GM21515 (cell line): ENCODE measurements at regions not wholly inside any gene's neighbourhood (a gene's known extent, or its start where the extent isn't known, plus 50 kb on each side); places are given as distances from the start of the nearest gene placed in this dataset.
"Not testable (repeated sequence)": the region's sequence is repeated elsewhere in the genome, so short reads cannot be mapped to it uniquely, and the experiment has no call there.

Source experiments
- ATAC-seq: cut with Tn5 transposase; IDR thresholded peaks from one replicate; pipeline ENCODE4 v1.9.1; 2021; ENCODE audit not compliant: unreplicated experiment

DNA sequence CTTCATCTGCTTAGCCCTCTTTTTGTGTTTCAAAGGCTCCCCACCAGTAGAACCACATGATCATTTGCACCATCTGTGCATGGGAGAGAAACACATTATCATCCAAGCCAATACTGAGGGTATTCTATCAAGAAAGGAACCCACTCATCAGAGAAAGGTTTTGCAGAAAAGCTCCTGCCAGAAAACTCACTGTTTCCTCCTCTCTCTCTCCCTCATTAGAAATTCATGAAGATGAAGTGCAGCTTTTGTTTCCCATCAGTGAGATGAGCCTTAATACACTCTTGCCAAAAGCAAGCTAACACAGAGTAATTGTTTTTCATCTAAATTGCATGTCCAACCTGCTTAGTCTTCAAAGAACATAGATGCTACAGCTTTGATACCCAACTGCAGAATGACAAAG lies 142.4 kb upstream of the GRAMD2B start:
- ATAC-seq = no peak

DNA sequence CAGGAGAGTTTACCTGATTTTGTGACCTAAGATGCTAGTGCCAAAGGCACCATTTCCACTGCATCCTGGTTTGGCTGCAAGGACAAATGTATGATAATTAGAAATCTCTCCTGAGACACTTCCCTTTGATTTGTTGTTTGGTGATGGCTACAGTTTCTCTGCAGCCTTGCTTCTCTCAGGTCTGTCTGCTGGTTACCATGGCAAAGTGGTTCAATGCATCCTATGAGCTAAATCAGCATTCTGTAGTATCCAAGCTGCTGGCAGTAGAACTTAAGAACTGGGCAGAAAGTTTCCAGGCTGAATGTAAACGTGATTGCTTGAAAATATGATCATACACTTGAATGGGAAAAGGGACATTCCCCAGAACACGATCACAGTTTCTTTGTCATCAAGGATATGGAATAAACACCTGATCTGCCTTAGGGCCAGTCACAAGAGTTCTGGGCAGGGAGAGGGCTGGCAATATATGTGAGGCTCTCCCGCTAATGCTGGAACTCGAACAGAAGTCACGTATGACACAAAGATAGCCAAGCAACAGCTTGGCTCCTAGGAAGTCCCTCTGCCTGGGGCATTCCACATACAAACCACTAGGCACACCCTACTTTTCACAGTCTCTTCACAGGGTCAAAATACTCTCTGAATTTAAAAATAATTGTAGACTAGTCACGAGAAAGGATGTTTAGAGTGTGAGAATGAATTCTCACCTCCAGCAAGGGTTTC lies 138.1 kb upstream of the GRAMD2B start:
- no peak for ATAC-seq

DNA sequence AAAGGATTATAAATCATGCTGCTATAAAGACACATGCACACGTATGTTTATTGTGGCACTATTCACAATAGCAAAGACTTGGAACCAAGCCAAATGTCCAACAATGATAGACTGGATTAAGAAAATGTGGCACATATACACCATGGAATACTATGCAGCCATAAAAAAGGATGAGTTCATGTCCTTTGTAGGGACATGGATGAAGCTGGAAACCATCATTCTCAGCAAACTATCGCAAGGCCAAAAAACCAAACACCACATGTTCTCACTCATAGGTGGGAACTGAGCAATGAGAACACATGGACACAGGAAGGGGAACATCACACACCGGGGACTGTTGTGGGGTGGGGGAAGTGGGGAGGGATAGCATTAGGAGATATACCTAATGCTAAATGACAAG lies 127.1 kb upstream of the GRAMD2B start:
- not testable (repeated sequence) for ATAC-seq

DNA sequence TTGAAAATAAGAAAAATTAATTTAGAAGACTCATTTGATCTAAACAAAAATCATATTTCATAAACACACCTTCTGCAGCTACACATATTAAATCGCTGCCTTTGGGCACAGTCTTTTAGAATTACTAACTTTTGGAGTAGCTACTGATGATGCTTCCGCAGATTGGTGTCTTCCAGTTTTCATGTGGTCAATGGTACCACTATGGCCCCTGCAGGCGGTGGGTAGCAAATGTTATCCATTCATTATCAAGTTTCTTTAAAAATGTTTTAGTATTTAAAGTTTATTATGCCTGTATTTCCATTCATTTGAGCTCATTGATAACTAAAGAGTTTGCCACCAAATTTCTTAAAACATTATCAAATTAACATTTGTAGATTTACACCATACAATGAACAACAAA lies 122.9 kb upstream of the GRAMD2B start:
- ATAC-seq = no peak

DNA sequence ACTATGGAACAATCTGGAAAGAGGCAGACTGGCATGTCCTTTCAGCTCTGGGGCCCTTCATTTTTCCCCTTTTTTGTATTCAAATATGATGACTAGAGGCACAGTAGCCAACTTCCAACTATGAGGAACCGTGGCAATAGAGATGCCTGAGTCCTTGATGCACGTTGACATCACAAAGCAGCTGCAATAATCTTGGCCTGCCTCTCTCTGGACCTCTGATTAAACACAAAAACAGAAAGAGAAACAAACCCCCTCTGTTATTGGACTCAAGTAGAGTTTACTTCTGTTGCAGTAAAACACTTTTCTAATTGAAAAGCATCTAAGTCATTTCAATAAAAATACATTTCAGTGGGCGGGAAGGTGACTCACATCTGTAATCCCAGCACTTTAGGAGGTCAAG lies 122.2 kb upstream of the GRAMD2B start:
- ATAC-seq = no peak

DNA sequence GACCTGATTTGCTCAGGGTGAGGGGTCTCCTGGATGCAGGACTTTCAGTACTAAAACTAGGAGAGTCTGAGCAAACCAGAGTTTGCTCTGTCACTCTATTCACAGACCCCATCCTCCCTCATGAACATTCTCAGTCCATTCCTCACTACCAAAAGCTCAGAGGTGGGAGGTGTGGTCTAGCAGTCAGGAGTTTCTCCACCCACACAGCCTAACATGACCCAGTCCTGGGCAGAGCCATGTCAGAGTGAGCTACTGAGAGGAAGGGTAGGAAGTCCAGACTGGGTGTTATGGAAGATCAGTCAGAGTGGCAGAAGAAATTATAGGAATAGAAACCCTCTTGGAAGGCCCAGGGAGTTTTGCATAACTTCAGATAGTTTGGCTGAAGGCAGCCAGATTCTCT lies 113.3 kb upstream of the GRAMD2B start:
- no peak for ATAC-seq

DNA sequence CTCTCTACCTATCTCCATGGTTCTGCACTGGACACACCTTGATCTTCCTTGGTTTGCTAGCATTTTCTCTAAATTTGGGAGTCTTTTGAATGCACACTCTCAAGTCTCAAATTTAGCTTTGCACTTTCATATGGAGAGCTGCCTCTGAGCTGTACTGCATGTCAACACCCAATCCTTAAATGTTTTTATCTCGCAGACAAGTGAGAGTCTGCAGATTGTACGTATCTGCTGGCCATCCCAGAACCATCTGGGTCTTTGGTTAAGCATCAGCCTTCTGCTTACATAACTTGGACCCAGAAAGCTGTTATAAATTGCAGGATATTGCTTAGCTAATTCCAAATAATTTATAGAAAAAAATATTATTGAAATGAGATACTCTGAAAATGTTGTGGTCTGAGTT lies 111.4 kb upstream of the GRAMD2B start:
- ATAC-seq = no peak

DNA sequence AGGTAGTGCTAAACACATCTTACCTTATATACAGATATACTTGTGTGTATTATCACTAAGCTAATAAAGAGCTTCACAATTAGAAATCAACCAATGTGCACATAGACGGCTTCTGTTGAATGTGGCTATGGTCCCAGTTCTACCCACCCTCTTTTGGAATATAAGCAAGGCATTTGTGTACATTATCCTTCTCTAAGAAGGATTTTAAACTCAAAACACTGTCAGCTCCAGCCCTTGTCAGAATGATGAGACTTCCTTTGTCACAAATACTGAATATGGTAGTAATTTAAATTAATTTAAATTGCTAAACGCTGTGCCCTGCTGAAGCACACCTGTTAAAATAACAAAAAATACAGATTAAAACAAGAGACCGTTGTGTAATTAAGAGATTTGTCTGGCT lies 107.9 kb upstream of the GRAMD2B start:
- ATAC-seq = no peak

DNA sequence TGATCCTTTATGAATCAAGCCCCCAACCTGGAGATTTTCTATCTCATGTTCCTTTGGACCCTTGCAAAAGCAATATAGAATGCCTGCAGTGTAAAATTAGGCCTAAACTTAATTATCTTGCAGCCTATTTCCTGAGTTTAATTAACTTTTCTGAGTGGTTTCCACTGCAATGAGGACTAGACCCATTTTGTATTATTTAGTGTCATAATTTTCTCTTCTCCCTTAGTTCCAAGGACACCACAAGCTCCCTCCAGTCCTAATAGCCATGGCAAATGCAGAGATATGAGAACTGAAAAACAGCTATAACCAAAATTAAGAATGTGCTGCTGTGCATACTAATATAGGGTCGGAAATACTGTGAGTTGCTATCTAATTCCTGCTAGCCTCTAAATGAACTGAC lies 90.9 kb upstream of the GRAMD2B start:
- no peak for ATAC-seq

DNA sequence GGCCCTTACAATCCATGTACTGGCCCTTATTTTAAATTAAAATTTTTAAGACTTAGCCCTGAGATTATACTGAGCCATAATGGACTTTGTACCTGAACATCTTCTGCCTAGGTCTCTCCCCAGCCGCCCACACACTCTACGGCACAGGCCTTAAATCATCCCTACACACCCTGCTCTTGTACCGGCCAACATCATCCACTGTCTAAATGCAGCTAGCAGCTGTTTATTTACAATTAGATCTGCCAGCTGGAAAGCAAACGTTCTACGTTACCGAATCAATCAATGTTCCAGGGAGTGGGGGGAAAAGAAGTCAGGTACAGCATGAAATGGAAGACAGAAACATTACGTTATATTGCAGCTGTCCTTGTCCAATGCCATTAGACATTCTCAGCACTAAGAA lies 88.4 kb upstream of the GRAMD2B start:
- ATAC-seq = no peak

DNA sequence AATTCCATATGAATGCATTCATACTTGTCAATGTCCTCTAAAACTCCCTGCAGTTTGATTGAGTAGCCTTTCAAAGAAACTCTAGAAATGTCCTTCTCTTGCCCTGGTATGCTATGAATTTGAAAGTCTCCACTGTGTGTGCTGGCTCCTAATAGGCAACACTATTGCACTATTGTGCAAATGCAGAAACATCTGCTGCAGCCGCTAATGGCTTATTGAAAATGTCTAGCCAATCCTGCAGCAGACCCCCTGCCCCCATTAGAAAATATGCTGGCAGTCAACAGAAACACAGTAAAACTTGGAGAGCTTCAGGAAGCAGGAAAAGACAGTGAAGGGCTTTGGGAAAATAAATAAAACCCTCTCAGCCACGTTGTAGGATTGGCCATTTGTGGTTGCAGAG lies 87.3 kb upstream of the GRAMD2B start:
- ATAC-seq = no peak

DNA sequence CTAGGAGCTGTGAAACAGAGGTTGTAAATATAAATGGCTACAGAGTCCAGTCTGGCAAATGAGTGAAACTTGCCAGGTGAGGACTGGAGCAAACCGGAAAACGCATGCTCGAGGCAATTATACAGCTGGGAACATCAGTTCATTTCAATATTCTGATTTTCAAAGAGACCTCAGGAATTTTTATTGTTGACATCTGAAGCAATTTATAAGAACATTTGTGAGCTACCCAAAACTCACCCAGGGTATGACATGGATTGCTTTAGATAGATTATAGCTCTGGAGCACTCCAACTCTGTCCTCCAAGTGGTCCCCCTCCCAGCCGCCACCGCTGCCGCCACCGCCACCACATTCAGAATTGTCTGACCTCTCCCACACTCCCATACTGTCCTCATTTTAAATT lies 84.6 kb upstream of the GRAMD2B start:
- ATAC-seq = no peak

DNA sequence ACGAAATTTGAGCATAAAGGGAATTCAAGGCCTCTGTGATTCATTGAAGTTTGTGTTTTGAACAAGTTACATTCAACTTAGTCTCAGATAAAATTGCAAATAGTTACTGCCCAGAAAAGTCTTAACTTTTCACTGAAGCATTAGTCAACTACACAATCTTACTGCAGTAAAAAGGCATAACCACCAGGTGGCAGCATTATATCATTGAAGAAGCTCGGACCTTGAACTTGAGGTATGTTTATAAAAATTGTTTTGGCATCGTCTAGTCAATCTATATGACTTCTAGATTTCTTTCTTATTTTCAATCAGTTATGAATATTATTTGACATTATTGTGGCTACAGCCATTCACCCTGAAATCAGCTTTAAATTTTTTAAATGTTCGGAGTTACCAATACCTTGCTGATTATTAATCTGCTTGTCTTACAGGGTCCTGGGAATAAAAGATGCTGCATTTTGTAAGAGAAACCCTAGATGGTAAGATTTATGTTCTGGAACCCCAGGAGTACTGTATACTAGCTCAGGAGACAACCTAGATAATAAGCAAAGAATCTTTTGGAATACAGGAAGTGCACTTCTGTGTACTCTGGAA lies 83.9 kb upstream of the GRAMD2B start:
- peak; percentile 64 for ATAC-seq

DNA sequence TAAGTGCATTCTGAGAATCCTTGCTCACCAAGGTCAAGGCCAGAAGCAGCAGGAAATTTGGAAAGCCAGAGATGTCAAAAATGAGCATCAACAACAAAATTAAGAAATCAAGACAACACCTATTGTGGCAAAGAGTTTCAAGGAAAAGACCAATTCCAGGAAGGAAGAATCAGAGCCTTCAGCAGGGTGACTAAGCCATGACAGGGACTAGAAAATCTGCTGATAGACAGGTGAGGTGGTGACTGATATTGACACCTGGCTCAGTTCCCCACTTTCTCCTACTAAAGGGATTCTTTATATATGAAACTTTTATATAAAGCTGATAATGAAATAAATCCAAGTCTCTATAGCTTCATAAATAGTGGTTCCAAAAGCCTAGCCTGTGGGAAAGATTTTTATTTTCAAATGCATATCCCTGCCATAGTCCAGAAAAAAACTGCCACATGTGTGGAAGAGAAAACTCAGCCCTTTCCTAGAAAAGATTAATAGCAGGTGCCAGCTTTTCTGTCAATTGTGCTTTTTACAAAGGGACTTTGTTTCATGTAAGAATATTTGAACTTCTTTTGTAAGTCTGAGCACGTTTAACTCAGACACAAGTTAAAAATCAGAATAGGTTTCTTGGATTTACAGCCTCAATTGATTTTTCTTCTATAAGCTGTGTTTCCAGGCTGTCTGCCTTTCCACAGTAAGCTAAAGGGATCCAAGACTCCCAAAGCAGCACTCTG lies 81.1 kb upstream of the GRAMD2B start:
- no peak for ATAC-seq

DNA sequence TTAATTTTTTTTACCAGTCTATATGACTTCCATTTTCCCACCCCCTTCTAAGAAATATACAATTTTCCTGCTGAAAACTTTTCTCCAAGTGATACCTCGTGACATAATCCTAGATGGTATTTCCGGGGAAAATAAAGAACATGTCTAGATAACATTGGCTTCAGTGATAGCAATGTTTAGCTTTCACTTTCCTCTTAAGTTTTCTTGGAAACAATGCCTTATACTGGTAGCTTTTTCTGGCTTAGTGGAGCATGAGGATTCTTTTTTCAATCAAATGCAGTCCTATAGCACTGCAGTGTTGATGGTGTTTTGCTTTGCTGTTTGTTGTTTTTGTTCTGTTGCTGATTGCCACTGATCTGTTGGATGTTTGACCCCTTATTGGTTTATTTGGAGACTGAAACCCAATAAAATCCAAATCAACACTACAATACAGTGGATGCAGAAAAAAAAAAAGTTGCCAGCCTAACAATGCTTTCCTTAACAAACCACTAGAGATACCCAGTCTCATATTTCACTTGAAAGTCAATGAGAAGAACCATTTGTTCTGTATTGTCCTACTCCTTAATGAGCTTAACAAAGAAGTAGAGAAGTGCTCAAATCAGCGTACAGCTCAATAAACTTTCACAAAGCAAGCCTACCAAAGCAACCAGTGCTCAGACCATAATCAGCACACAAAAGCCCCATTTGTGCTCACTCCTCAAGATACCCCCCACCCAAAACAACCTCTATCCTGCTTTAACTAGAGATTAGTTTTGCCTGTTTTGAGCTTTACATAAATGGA lies 74.2 kb upstream of the GRAMD2B start:
- no peak for ATAC-seq

DNA sequence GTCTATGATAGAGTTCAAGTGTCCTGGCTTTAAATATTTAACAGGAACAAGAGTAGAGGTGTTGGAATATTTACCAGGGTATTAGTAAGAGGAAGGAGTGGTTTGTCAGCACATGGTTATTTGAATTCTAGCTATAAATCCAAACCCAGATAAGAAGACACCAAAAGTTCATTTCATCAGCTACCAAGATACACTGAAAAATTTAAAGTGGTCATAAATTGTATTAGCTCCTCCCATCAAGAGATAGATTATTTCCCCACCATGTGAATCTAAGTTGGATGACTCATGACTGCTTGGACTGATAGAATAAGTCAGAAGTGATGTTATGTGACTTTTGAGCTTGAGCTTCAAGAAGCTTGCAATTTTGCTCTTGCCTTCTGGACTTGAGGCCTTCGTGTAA lies 72.1 kb upstream of the GRAMD2B start:
- no peak for ATAC-seq

DNA sequence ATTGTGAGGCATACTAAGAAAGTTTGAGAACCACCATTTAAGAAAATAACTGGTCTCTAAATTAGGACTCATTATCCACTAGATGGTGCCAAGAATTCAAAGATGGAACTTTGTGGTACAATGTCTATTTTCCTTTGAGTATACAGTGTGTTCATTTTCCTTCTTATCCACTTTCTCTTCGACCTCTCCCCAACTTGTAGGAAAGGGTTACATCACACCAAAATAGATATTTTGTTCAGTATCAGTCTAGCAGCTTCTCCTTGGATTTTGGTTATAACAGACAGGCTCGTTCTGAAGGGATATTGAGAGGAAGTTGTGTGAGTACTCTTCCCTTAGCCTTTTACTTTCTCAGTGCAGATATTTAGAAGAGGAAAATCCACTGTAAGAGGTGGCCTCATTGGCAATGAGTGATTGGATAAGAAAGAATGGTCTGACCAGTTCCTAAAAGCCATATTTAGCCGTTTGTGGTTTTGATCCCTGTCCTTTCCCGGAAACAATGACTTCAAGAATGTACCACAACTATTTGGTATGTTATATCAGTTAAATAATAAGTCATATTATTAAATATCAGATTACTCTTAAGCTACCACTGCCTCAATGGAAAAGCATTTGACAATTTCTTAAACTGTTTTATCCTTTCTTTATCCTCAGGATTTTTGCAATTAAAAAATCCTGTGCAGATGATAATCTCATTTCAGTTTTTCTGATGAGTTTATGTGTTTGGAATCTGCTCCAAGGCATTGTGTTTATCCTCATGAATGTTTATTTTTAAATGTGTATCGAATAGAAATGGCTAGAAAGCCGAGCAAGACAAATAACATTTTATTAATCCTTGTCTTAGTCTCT lies 69.0 kb upstream of the GRAMD2B start:
- ATAC-seq = no peak

DNA sequence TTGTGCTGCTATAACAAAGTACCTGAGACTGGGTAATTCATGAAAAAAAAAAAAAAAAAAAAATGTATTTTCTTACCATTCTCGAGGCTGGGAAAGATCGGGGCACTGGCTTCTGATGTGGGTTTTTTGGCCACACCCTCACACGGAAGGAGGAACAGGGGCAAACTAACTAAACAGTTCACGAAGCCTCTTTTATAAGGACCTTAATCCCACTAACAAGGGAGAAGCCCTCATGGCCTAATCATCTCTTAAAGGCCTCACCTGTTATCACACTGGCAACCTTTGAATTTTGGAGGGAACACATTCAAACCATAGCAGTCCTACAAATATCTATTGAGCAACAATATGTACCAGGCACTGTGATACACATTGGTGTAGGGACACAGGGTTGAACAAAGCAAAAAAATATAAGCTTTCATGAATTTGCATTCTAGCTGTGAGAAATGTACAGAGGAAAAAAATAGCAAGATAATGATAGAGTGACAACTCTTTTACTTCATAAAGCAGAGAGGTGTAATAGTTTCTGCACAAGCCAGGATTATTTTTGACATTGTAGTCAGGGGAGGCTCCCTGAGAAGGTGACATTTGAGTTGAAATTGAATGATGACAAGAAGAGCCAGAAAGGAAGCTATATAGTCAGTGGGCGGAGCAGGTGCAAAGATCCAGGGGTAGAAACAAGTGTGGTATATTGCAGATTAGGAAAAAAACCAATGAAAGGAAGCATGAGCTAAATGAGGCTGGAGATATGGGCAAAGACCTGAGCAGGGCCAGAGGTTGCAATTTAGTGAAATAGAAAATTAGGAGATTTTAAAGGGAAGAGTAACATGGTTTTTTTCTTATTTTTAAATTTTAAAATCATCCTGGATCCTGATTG lies 68.1 kb upstream of the GRAMD2B start:
- ATAC-seq = no peak

DNA sequence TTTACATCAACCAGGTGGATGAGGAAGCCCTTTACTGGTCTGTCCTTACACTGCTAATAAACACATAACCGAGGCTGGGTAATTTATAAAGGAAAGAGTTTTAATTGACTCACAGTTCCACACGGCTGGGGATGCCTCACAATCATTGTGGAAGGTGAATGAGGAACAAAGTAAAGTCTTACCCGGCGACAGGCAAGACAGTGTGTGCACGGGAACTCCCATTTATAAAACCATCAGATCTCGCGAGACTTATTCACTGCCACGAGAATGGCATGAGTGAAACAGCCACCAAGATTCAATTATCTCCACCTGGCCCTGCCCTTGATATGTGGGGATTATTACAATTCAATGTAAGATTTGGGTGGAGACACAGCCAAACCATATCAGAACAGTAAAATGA lies 67.3 kb upstream of the GRAMD2B start:
- peak; percentile 23 for ATAC-seq
